ENCODE measurements at regions not wholly inside any gene's neighbourhood (a gene's known extent, or its start where the extent isn't known, plus 50 kb on each side); places are given as distances from the start of the nearest gene placed in this dataset.

GRCh38 chr2:18218160-18218933, 339.9 kb downstream of the KCNS3 start:
- Histone ChIP-seq H2BK12ac (ENCODE audit: insufficient read length, low read depth, low read length) (no peak overlapping the region), H3K4me2 (ENCODE audit: insufficient read depth, insufficient read length, low read length) (no peak overlapping the region), H3K18ac (ENCODE audit: insufficient read length, low read depth, low read length) (no peak overlapping the region), H3K4ac (ENCODE audit: low read depth, low read length) (no peak overlapping the region), H3K14ac (ENCODE audit: insufficient read depth, low read length) (no peak overlapping the region), H4K8ac (replicated peaks; ENCODE audit: insufficient read length, low read depth, low read length) (no peak overlapping the region), H3K27me3 (ENCODE audit: insufficient read depth, low read length) (no peaks in the 10 kb centered on the region), H4K91ac (ENCODE audit: insufficient read length, low read depth, low read length) (no peak overlapping the region), H4K5ac (ENCODE audit: insufficient read length, low read depth, low read length) (no peak overlapping the region), H3K56ac (ENCODE audit: insufficient read length, low read depth, low read length) (no peak overlapping the region), H2BK5ac (ENCODE audit: insufficient read length, low read length) (no peak overlapping the region), H2BK120ac (ENCODE audit: low read depth, low read length, poor library complexity, severe bottlenecking) (no peak overlapping the region), H3K23ac (ENCODE audit: insufficient read length, low read depth, low read length) (no peak overlapping the region), H2AFZ (ENCODE audit: low read length) (no peak overlapping the region), H3K9me3 (ENCODE audit: control insufficient read depth, low read depth, low read length) (no peaks in the 10 kb centered on the region), H3T11ph (ENCODE audit: low read length) (no peak overlapping the region), H3K27ac (ENCODE audit: insufficient read length, low read depth, low read length) (no peak overlapping the region), H3K4me1 (ENCODE audit: insufficient read depth, low read length) (no peaks in the 10 kb centered on the region), H3K9ac (ENCODE audit: extremely low read depth, insufficient read length, low read length) (no peak overlapping the region), H4K20me1 (ENCODE audit: control insufficient read depth, insufficient read depth, insufficient read length) (no peaks in the 10 kb centered on the region), H2BK15ac (ENCODE audit: low read depth, low read length) (no peak overlapping the region), H3K79me1 (ENCODE audit: insufficient read depth, low read depth, low read length, poor library complexity, severe bottlenecking) (no peaks in the 10 kb centered on the region), H2AK5ac (ENCODE audit: insufficient read length, low read length) (no peak overlapping the region), H3K23me2 (ENCODE audit: insufficient read length, low read depth, low read length, poor library complexity, severe bottlenecking) (no peaks in the 10 kb centered on the region), H3K79me2 (ENCODE audit: insufficient read depth, low read length) (no peaks in the 10 kb centered on the region), H2BK20ac (ENCODE audit: low read depth, low read length, poor library complexity, severe bottlenecking) (no peak overlapping the region)
- Mint-ChIP-seq H3K27me3 (ENCODE audit: low read depth) (no peaks in the 10 kb centered on the region; the same call in none of the 2 replicates), H3K4me1 (no peaks in the 10 kb centered on the region), H3K27ac (no peak overlapping the region), H3K4me3 (no peak overlapping the region), H3K36me3 (ENCODE audit: insufficient read depth in 1 of 3, low read depth in 3 of 3) (no peaks in the 10 kb centered on the region), H3K9me3 (no peaks in the 10 kb centered on the region)
- WGBS (ENCODE audit: extremely low coverage, insufficient read length, low lambda C conversion rate), result no CpG with 5 or more reads among the region's 7 CpGs
- TF ChIP-seq CTCF (conservative IDR thresholded peaks at IDR 0.05), result no peak
- no peak for DNase-seq
